ENCODE measurements at regions not wholly inside any gene's neighbourhood (a gene's known extent, or its start where the extent isn't known, plus 50 kb on each side); places are given as distances from the start of the nearest gene placed in this dataset.

GRCh38 chr1:213397638-213398037, 346.6 kb downstream of the RPS6KC1 start:
- no peaks in the 10 kb centered on the region for H3K4me1 ChIP-seq (ENCODE audit: insufficient read depth, low read length)

GRCh38 chr1:213399695-213400094, 348.7 kb downstream of the RPS6KC1 start:
- Histone ChIP-seq H3K9me3 (ENCODE audit: insufficient read depth, low read depth, low read length) (no peaks in the 10 kb centered on the region), H3K4me1 (ENCODE audit: insufficient read depth, low read length) (no peaks in the 10 kb centered on the region), H3K27me3 (ENCODE audit: insufficient read depth, low read length) (no peaks in the 10 kb centered on the region), H3K4me3 (ENCODE audit: low read length) (no peak overlapping the region), H3K27ac (ENCODE audit: low read length) (no peak overlapping the region), H3K9ac (ENCODE audit: low read depth, low read length) (no peak overlapping the region), H3K36me3 (ENCODE audit: insufficient read depth, low read depth, low read length) (no peaks in the 10 kb centered on the region)

More at GRCh38 chr1:213397638-213398037, 346.6 kb downstream of the RPS6KC1 start:
- no peak overlapping the region for H3K4me3 ChIP-seq (ENCODE audit: low read length)
- no peaks in the 10 kb centered on the region for H3K36me3 ChIP-seq (ENCODE audit: insufficient read depth, low read depth, low read length)
- no peak overlapping the region for H3K9ac ChIP-seq (ENCODE audit: low read depth, low read length)
- no peak overlapping the region for H3K27ac ChIP-seq (ENCODE audit: low read length)
- no peaks in the 10 kb centered on the region for H3K27me3 ChIP-seq (ENCODE audit: insufficient read depth, low read length)
- H3K9me3 ChIP-seq (ENCODE audit: insufficient read depth, low read depth, low read length), result no peaks in the 10 kb centered on the region

GRCh38 chr1:213409208-213409631, 358.2 kb downstream of the RPS6KC1 start:
- no peaks in the 10 kb centered on the region for H3K27me3 ChIP-seq (ENCODE audit: insufficient read depth, low read length)
- H3K4me1 ChIP-seq (ENCODE audit: insufficient read depth, low read length), result 0 out of 2 replicates have a peak, but pooled peaks cover 2% of the 10 kb centered on the region
- no peaks in the 10 kb centered on the region for H3K36me3 ChIP-seq (ENCODE audit: insufficient read depth, low read depth, low read length)
- no peak overlapping the region for H3K27ac ChIP-seq (ENCODE audit: low read length)
- H3K9ac ChIP-seq (ENCODE audit: low read depth, low read length), result no peak overlapping the region
- no peak overlapping the region for H3K4me3 ChIP-seq (ENCODE audit: low read length)
- H3K9me3 ChIP-seq (ENCODE audit: insufficient read depth, low read depth, low read length), result no peaks in the 10 kb centered on the region

- Histone ChIP-seq H3K9me3 (ENCODE audit: insufficient read depth, low read depth, low read length) (no peaks in the 10 kb centered on the region), H3K4me3 (ENCODE audit: low read length) (no peak overlapping the region), H3K27me3 (ENCODE audit: insufficient read depth, low read length) (no peaks in the 10 kb centered on the region), H3K27ac (ENCODE audit: low read length) (no peak overlapping the region), H3K36me3 (ENCODE audit: insufficient read depth, low read depth, low read length) (no peaks in the 10 kb centered on the region), H3K9ac (ENCODE audit: low read depth, low read length) (no peak overlapping the region), H3K4me1 (ENCODE audit: insufficient read depth, low read length) (0 out of 2 replicates have a peak, but pooled peaks cover 2% of the 10 kb centered on the region)
Observed at GRCh38 chr1:213409971-213410370, 358.9 kb downstream of the RPS6KC1 start.

- no peaks in the 10 kb centered on the region for H3K9me3 ChIP-seq (ENCODE audit: insufficient read depth, low read depth, low read length)
- no peak overlapping the region for H3K9ac ChIP-seq (ENCODE audit: low read depth, low read length)
- no peaks in the 10 kb centered on the region for H3K27me3 ChIP-seq (ENCODE audit: insufficient read depth, low read length)
- no peaks in the 10 kb centered on the region for H3K4me1 ChIP-seq (ENCODE audit: insufficient read depth, low read length)
- no peaks in the 10 kb centered on the region for H3K36me3 ChIP-seq (ENCODE audit: insufficient read depth, low read depth, low read length)
- no peak overlapping the region for H3K27ac ChIP-seq (ENCODE audit: low read length)
- H3K4me3 ChIP-seq (ENCODE audit: low read length), result no peak overlapping the region
Observed at GRCh38 chr1:213414346-213414745, 363.3 kb downstream of the RPS6KC1 start.

GRCh38 chr1:213414911-213415310, 363.9 kb downstream of the RPS6KC1 start:
- Histone ChIP-seq H3K27ac (ENCODE audit: low read length) (no peak overlapping the region), H3K4me1 (ENCODE audit: insufficient read depth, low read length) (no peaks in the 10 kb centered on the region), H3K27me3 (ENCODE audit: insufficient read depth, low read length) (no peaks in the 10 kb centered on the region), H3K4me3 (ENCODE audit: low read length) (no peak overlapping the region), H3K9me3 (ENCODE audit: insufficient read depth, low read depth, low read length) (no peaks in the 10 kb centered on the region), H3K36me3 (ENCODE audit: insufficient read depth, low read depth, low read length) (no peaks in the 10 kb centered on the region), H3K9ac (ENCODE audit: low read depth, low read length) (no peak overlapping the region)

GRCh38 chr1:213415691-213416380, 364.8 kb downstream of the RPS6KC1 start:
- Histone ChIP-seq H3K27ac (ENCODE audit: low read length) (no peak overlapping the region), H3K27me3 (ENCODE audit: insufficient read depth, low read length) (no peaks in the 10 kb centered on the region), H3K9ac (ENCODE audit: low read depth, low read length) (no peak overlapping the region), H3K9me3 (ENCODE audit: insufficient read depth, low read depth, low read length) (no peaks in the 10 kb centered on the region), H3K4me1 (ENCODE audit: insufficient read depth, low read length) (no peaks in the 10 kb centered on the region), H3K4me3 (ENCODE audit: low read length) (no peak overlapping the region), H3K36me3 (ENCODE audit: insufficient read depth, low read depth, low read length) (no peaks in the 10 kb centered on the region)

GRCh38 chr1:213416461-213417224, 365.6 kb downstream of the RPS6KC1 start:
- no peaks in the 10 kb centered on the region for H3K9me3 ChIP-seq (ENCODE audit: insufficient read depth, low read depth, low read length)
- no peak overlapping the region for H3K4me3 ChIP-seq (ENCODE audit: low read length)
- no peaks in the 10 kb centered on the region for H3K27me3 ChIP-seq (ENCODE audit: insufficient read depth, low read length)
- no peak overlapping the region for H3K9ac ChIP-seq (ENCODE audit: low read depth, low read length)
- H3K36me3 ChIP-seq (ENCODE audit: insufficient read depth, low read depth, low read length), result no peaks in the 10 kb centered on the region
- H3K27ac ChIP-seq (ENCODE audit: low read length), result no peak overlapping the region
- no peaks in the 10 kb centered on the region for H3K4me1 ChIP-seq (ENCODE audit: insufficient read depth, low read length)

GRCh38 chr1:213417225-213417820, 366.3 kb downstream of the RPS6KC1 start:
- Histone ChIP-seq H3K27me3 (ENCODE audit: insufficient read depth, low read length) (no peaks in the 10 kb centered on the region), H3K9me3 (ENCODE audit: insufficient read depth, low read depth, low read length) (no peaks in the 10 kb centered on the region), H3K36me3 (ENCODE audit: insufficient read depth, low read depth, low read length) (no peaks in the 10 kb centered on the region), H3K9ac (ENCODE audit: low read depth, low read length) (no peak overlapping the region), H3K27ac (ENCODE audit: low read length) (no peak overlapping the region), H3K4me1 (ENCODE audit: insufficient read depth, low read length) (no peaks in the 10 kb centered on the region), H3K4me3 (ENCODE audit: low read length) (no peak overlapping the region)

GRCh38 chr1:213417846-213418245, 366.8 kb downstream of the RPS6KC1 start:
- no peak overlapping the region for H3K9ac ChIP-seq (ENCODE audit: low read depth, low read length)
- no peak overlapping the region for H3K27ac ChIP-seq (ENCODE audit: low read length)
- H3K36me3 ChIP-seq (ENCODE audit: insufficient read depth, low read depth, low read length), result no peaks in the 10 kb centered on the region
- H3K9me3 ChIP-seq (ENCODE audit: insufficient read depth, low read depth, low read length), result no peaks in the 10 kb centered on the region
- no peaks in the 10 kb centered on the region for H3K27me3 ChIP-seq (ENCODE audit: insufficient read depth, low read length)
- H3K4me1 ChIP-seq (ENCODE audit: insufficient read depth, low read length), result no peaks in the 10 kb centered on the region
- H3K4me3 ChIP-seq (ENCODE audit: low read length), result no peak overlapping the region

- H3K36me3 ChIP-seq (ENCODE audit: insufficient read depth, low read depth, low read length), result no peaks in the 10 kb centered on the region
- H3K9me3 ChIP-seq (ENCODE audit: insufficient read depth, low read depth, low read length), result no peaks in the 10 kb centered on the region
- no peak overlapping the region for H3K27ac ChIP-seq (ENCODE audit: low read length)
- H3K9ac ChIP-seq (ENCODE audit: low read depth, low read length), result no peak overlapping the region
- no peaks in the 10 kb centered on the region for H3K4me1 ChIP-seq (ENCODE audit: insufficient read depth, low read length)
- no peak overlapping the region for H3K4me3 ChIP-seq (ENCODE audit: low read length)
- H3K27me3 ChIP-seq (ENCODE audit: insufficient read depth, low read length), result no peaks in the 10 kb centered on the region
Observed at GRCh38 chr1:213418268-213419071, 367.4 kb downstream of the RPS6KC1 start.

Data from iPS-20b (cell line).